PC-9 (cell line): ENCODE measurements at regions not wholly inside any gene's neighbourhood (a gene's known extent, or its start where the extent isn't known, plus 50 kb on each side); places are given as distances from the start of the nearest gene placed in this dataset.

ENCODE experiments used
- EZH2 ChIP-seq: fragments of 200-600 bp; sonication (generic); IDR thresholded peaks from 2 replicates; pipeline ENCODE4 v1.8.0; 2017; ENCODE audit warnings: antibody characterized with exemption, low read depth
- TF ChIP-seq, protein P1 (sequence below): fragments of 200-600 bp; sonication (generic); conservative IDR thresholded peaks from 2 replicates; pipeline ENCODE4 v1.6.1; 2017; ENCODE audit warnings: mixed run types, antibody characterized with exemption, mild to moderate bottlenecking, moderate library complexity

DNA sequence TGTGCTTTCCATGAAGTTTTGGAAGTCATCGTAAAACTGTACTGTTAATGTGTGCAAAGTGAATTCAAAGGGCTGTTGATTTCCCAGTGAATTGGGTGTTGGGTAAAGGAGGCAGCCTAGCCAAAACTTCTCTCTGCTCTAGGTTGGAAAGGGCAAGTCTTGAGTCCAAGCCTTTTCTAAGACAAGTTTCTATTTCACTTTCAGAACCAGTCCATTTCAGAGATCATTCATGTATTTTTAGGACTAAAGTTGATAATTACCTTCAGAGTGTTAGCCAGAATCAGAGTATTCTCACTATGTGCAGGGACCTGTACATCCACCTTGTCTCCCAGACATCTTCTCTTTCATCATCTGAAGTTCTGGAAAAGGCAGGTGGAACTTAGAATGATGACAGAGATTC, 636.1 kb upstream of the KLHL29 start:
- TF ChIP-seq, protein P1, sequence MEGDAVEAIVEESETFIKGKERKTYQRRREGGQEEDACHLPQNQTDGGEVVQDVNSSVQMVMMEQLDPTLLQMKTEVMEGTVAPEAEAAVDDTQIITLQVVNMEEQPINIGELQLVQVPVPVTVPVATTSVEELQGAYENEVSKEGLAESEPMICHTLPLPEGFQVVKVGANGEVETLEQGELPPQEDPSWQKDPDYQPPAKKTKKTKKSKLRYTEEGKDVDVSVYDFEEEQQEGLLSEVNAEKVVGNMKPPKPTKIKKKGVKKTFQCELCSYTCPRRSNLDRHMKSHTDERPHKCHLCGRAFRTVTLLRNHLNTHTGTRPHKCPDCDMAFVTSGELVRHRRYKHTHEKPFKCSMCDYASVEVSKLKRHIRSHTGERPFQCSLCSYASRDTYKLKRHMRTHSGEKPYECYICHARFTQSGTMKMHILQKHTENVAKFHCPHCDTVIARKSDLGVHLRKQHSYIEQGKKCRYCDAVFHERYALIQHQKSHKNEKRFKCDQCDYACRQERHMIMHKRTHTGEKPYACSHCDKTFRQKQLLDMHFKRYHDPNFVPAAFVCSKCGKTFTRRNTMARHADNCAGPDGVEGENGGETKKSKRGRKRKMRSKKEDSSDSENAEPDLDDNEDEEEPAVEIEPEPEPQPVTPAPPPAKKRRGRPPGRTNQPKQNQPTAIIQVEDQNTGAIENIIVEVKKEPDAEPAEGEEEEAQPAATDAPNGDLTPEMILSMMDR: no peak
- TF ChIP-seq EZH2: no peak
